HG03354 (cell line): ENCODE measurements at regions not wholly inside any gene's neighbourhood (a gene's known extent, or its start where the extent isn't known, plus 50 kb on each side); places are given as distances from the start of the nearest gene placed in this dataset.
"Not testable (repeated sequence)": the region's sequence is repeated elsewhere in the genome, so short reads cannot be mapped to it uniquely, and the experiment has no call there.

Source experiments
- ATAC-seq: cut with Tn5 transposase; IDR thresholded peaks from one replicate; pipeline ENCODE4 v1.9.1; 2021; ENCODE audit warnings: mild to moderate bottlenecking; ENCODE audit not compliant: unreplicated experiment, poor library complexity, severe bottlenecking

- no peak for ATAC-seq
Measured at GRCh38 chr12:25347716-25348592, 97.2 kb upstream of the KRAS start.

DNA sequence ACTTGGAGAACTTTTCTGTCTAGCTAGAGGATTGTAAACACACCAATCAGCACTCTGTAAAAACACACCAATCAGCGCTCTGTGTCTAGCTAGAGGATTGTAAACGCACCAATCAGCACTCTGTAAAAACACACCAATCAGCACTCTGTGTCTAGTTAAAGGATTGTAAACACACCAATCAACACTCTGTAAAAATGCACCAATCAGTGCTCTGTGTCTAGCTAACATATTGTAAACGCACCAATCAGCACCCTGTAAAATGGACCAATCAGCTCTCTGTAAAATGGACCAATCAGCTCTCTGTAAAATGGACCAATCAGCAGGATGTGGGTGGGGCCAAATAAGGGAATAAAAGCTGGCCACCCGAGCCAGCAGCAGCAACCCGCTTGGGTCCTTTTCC, 91.1 kb upstream of the KRAS start:
- ATAC-seq: not testable (repeated sequence)

GRCh38 chr12:25337916-25338315, 87.2 kb upstream of the KRAS start:
- no peak for ATAC-seq

GRCh38 chr12:25332143-25332542, 81.4 kb upstream of the KRAS start:
- ATAC-seq: peak; percentile 75

GRCh38 chr12:25328072-25328712, 77.5 kb upstream of the KRAS start:
- ATAC-seq: peak; percentile 58

GRCh38 chr12:25327321-25327720, 76.6 kb upstream of the KRAS start:
- no peak for ATAC-seq

DNA sequence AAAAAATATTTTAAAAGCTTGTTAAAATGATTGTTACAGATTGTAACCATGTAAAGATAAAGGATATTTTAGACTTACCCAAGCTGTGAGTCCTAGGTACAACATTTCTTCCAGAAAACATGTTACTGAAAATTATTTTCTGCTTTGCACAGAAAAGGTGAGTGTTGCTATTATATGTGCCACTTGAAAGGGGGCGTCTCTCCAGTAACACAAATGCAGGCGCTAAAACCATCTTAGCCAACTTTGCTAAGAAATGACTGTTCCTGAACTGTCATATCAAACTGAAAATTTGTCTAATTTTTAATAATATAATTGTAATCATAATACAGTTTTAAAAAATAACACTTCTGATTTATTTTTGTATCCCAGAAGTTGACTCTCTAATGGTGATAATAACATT, 75.6 kb upstream of the KRAS start:
- no peak for ATAC-seq

GRCh38 chr12:25324861-25325260, 74.1 kb upstream of the KRAS start:
- ATAC-seq: no peak

DNA sequence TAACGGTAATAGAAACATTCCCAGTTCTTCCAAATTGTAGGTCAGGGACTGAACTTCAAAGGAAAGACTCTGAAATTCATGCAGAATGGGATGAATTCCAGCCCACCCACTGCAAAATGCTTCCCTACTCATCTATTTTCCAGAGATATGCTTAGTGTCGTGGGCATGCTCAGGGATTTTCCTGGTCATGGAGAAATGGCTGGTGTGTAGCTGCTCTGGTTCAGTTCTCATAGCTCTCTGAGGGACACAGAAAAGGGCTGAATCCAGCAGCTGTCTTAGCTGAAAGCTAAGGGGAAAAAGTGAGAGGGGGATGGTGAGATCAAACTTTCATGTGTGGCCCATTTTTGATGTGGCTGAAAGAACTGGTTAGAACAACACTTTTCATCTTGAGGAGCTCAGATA, 72.9 kb upstream of the KRAS start:
- ATAC-seq: no peak

- no peak for ATAC-seq
Measured at GRCh38 chr12:25322918-25323531, 72.3 kb upstream of the KRAS start.

DNA sequence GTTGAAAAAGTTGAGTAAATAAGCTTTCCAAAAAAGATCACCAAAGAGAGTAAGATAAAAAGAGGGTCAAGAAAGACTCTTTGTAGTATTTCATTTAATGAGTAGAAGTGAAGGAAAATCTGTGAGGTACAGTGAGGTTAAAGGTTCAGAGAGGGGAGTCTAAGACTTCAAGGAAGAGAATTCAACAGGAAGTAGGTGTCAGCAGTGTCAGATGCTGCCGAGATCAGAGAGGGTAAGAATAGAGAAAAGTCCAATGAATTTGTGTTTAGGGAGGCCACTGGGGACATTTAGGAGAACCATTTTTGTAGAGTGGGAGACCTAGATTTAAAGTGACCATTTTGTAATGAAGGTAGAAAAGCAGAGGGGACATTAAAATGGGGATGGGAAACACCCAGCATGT, 71.6 kb upstream of the KRAS start:
- ATAC-seq: no peak

DNA sequence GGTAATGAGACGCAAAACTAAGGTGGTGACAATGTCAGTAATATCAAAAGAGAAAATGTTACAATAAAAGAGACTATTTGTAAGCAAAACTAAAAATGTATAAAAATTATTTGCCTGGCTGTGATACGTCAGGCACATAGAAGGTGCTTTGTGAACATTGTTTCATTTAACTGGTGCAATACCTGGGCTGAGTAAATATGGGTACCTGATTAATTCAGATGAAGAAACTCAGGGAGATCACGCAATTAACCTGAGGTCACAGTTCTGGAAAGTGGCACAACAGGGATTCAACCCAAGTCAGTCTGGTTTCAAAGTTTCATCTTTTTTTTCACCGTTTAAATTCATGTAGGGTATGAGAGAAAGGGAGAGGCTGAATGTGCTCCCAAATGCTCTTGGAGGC, 71.0 kb upstream of the KRAS start:
- no peak for ATAC-seq

DNA sequence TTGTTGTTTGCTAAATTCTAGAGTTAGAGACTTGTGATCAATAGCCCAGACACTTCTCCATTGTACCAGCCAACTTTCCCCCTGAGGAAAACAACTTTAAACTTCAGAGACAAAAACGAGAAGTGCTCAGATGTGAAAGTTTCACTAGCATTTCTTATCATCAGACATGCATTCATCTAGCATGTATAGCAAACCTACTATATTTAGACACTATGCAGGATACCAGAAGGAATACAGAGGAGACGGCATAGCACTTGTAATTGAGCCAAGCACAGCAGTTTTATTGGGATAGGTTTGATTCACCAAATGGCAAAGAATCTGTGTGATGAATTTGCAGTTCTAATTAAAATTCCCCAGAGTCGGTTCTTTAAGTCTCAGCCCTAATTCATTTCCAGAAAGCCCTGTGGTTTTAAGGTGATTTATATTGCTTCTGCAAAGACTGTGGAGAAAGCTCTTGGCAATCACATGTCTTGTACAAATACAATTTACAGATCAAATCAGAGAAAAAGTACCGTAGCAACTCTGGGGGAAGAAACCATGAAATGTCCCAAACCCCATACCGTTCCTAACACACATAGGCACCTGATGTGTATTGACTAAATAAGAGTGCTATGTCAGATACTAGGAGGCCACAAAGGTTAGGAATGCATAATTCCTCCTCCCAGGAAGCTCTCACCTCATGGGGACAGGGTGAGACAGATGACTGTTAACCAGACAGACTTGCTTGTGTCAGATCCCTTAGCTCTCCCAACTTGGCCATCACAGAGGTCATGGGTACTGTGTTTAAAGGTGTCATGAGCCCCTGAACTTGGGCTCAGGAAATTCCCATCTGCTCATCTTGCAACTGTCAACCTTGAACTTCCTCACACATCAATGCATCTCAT, 69.6 kb upstream of the KRAS start:
- ATAC-seq: peak; percentile 68

- peak; percentile 15 for ATAC-seq
Measured at GRCh38 chr12:25319233-25319984, 68.7 kb upstream of the KRAS start.

DNA sequence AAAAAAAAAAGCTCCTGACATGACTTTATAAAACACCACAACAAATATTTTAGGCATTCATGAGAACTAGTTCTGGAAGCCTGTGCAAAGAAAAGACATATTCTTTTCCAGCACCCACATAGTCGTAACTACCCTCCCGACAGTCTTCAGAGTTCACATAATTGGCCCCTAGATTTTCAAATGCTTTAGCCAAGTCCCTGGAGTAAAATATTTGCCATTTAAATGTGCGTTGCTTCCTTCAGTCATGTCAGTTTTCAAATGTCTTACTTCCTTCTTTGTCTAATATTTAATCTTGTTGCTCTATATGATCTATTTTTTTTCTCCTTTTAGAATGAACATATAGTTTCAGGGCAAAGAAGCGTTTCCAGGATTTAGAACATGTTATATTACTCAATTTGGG, 66.8 kb upstream of the KRAS start:
- ATAC-seq: no peak

- ATAC-seq: no peak
Measured at GRCh38 chr12:25315388-25315787, 64.7 kb upstream of the KRAS start.

DNA sequence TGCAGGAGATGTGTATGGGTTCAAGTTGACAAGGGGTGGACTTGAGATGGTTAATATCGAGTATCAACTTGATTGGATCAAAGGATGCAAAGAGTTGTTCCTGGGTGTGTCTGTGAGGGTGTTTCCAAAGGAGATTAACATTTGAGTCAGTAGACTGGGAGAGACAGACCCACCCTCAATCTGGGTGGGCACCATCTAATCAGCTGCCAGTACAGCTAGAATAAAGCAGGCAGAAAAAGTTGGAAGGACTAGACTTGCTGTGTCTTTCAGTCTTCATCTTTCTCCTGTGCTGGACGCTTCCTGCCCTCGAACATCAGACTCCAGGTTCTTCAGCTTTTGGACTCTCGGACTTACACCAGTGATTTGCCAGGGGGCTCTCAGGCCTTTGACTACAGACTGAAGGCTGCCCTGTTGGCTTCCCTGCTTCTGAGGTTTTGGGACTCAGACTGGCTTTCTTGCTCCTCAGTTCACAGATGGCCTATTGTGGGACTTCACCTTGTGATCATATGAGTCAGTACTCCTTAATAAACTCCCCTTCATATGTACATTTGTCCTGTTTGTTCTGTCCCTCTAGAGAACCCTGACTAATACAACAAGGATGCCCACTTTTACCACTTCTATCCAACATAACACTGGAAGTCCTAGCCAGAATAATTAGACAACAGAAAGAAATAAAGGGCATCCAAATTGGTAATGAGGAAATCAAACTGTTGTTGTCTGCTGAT, 62.7 kb upstream of the KRAS start:
- not testable (repeated sequence) for ATAC-seq

- no peak for ATAC-seq
Measured at GRCh38 chr12:25311506-25311905, 60.8 kb upstream of the KRAS start.

DNA sequence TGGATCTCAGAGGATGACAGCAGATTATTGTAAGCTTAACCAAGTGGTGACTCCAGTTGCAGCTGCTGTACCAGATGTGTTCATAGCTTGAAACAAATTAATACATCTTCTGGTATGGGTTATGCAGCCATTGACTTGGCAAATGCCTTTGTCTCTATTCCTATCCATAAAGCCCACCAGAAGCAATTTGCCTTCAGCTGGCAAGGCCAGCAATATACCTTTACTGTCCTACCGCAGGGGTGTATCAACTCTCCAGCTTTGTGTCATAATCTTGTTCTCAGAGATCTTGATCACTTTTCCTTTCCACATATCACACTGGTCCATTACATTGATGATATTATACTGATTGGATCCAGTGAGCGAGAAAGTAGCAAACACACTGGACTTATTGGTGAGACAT, 59.3 kb upstream of the KRAS start:
- not testable (repeated sequence) for ATAC-seq
